ENCODE measurements at regions not wholly inside any gene's neighbourhood (a gene's known extent, or its start where the extent isn't known, plus 50 kb on each side); places are given as distances from the start of the nearest gene placed in this dataset.
A peak's percentile ranks its signal among the peaks of the same experiment; 100 is the strongest.

GRCh38 chr5:159712672-159713071, 203.6 kb upstream of the ADRA1B start:
- no peak for DNase-seq
- Mint-ChIP-seq H3K9me3 (peaks cover 0 to 7% (median 0%) of the 10 kb centered on the region in 7 donors), H3K4me3 (no peak overlapping the region), H3K36me3 (no peaks in the 10 kb centered on the region), H3K27me3 (peaks cover 9% of the 10 kb centered on the region), H3K27ac (no peak overlapping the region), H3K4me1 (no peaks in the 10 kb centered on the region)
- no peak for ATAC-seq (ENCODE audit: low read depth in 2 of 2)
- Histone ChIP-seq H3K27ac (ENCODE audit: insufficient read depth, low read length, poor library complexity, severe bottlenecking) (no peak overlapping the region), H3K4me3 (ENCODE audit: low read depth, low read length) (no peak overlapping the region), H3K27me3 (ENCODE audit: control insufficient read depth, insufficient read depth, low read length) (peaks cover 4% of the 10 kb centered on the region), H3K4me1 (ENCODE audit: control insufficient read depth, insufficient read depth, low read length, poor library complexity, severe bottlenecking) (no peaks in the 10 kb centered on the region), H3K36me3 (ENCODE audit: control insufficient read depth, insufficient read depth, low read length) (no peaks in the 10 kb centered on the region), H3K9me3 (ENCODE audit: control insufficient read depth in 2 of 2, low read length in 2 of 2) (peaks cover 0 to 3% of the 10 kb centered on the region in 2 experiments)

- DNase-seq: no peak
- no peak overlapping the region for H3K4me3 Mint-ChIP-seq
- no peaks in the 10 kb centered on the region for H3K36me3 Mint-ChIP-seq
- Histone ChIP-seq H3K36me3 (ENCODE audit: control insufficient read depth, insufficient read depth, low read length) (no peaks in the 10 kb centered on the region), H3K4me1 (ENCODE audit: control insufficient read depth, insufficient read depth, low read length, poor library complexity, severe bottlenecking) (no peaks in the 10 kb centered on the region), H3K27ac (ENCODE audit: insufficient read depth, low read length, poor library complexity, severe bottlenecking) (no peak overlapping the region), H3K9me3 (ENCODE audit: control insufficient read depth in 2 of 2, low read length in 2 of 2) (no peaks in the 10 kb centered on the region), H3K27me3 (ENCODE audit: control insufficient read depth, insufficient read depth, low read length) (peaks cover 4% of the 10 kb centered on the region), H3K4me3 (ENCODE audit: low read depth, low read length) (no peak overlapping the region)
- peaks cover 0 to 4% (median 0%) of the 10 kb centered on the region in 7 donors for H3K9me3 Mint-ChIP-seq
- peaks cover 9% of the 10 kb centered on the region for H3K27me3 Mint-ChIP-seq
- no peaks in the 10 kb centered on the region for H3K4me1 Mint-ChIP-seq
- ATAC-seq (ENCODE audit: low read depth in 2 of 2): no peak
- H3K27ac Mint-ChIP-seq: no peak overlapping the region
Measured at GRCh38 chr5:159713254-159713653, 203.0 kb upstream of the ADRA1B start.

GRCh38 chr5:159713773-159714172, 202.5 kb upstream of the ADRA1B start:
- DNase-seq (no peak), ATAC-seq (ENCODE audit: low read depth in 2 of 2) (no peak)
- no peaks in the 10 kb centered on the region for H3K4me1 Mint-ChIP-seq
- Histone ChIP-seq H3K36me3 (ENCODE audit: control insufficient read depth, insufficient read depth, low read length) (no peaks in the 10 kb centered on the region), H3K27ac (ENCODE audit: insufficient read depth, low read length, poor library complexity, severe bottlenecking) (no peak overlapping the region), H3K9me3 (ENCODE audit: control insufficient read depth in 2 of 2, low read length in 2 of 2) (no peaks in the 10 kb centered on the region), H3K4me1 (ENCODE audit: control insufficient read depth, insufficient read depth, low read length, poor library complexity, severe bottlenecking) (no peaks in the 10 kb centered on the region), H3K27me3 (ENCODE audit: control insufficient read depth, insufficient read depth, low read length) (peaks cover 4% of the 10 kb centered on the region), H3K4me3 (ENCODE audit: low read depth, low read length) (no peak overlapping the region)
- peaks cover 9% of the 10 kb centered on the region for H3K27me3 Mint-ChIP-seq
- no peak overlapping the region for H3K4me3 Mint-ChIP-seq
- peaks cover 0 to 4% (median 0%) of the 10 kb centered on the region in 7 donors for H3K9me3 Mint-ChIP-seq
- no peak overlapping the region for H3K27ac Mint-ChIP-seq
- H3K36me3 Mint-ChIP-seq: no peaks in the 10 kb centered on the region

- Histone ChIP-seq H3K27ac (ENCODE audit: insufficient read depth, low read length, poor library complexity, severe bottlenecking) (no peak overlapping the region), H3K27me3 (ENCODE audit: control insufficient read depth, insufficient read depth, low read length) (no peaks in the 10 kb centered on the region), H3K4me1 (ENCODE audit: control insufficient read depth, insufficient read depth, low read length, poor library complexity, severe bottlenecking) (no peaks in the 10 kb centered on the region), H3K9me3 (ENCODE audit: control insufficient read depth in 2 of 2, low read length in 2 of 2) (no peaks in the 10 kb centered on the region), H3K36me3 (ENCODE audit: control insufficient read depth, insufficient read depth, low read length) (no peaks in the 10 kb centered on the region), H3K4me3 (ENCODE audit: low read depth, low read length) (no peak overlapping the region)
- ATAC-seq (ENCODE audit: low read depth in 2 of 2) (no peak), DNase-seq (no peak)
- no peaks in the 10 kb centered on the region for H3K27me3 Mint-ChIP-seq
- no peak overlapping the region for H3K4me3 Mint-ChIP-seq
- H3K36me3 Mint-ChIP-seq: no peaks in the 10 kb centered on the region
- H3K9me3 Mint-ChIP-seq: peaks cover 0 to 3% (median 0%) of the 10 kb centered on the region in 7 donors
- no peak overlapping the region for H3K27ac Mint-ChIP-seq
- H3K4me1 Mint-ChIP-seq: no peaks in the 10 kb centered on the region
Measured at GRCh38 chr5:159725475-159725874, 190.8 kb upstream of the ADRA1B start.

- H3K9me3 Mint-ChIP-seq: peaks cover 0 to 4% (median 0%) of the 10 kb centered on the region in 7 donors
- H3K36me3 Mint-ChIP-seq: no peaks in the 10 kb centered on the region
- ATAC-seq (ENCODE audit: low read depth in 2 of 2) (no peak), DNase-seq (no peak)
- Histone ChIP-seq H3K4me1 (ENCODE audit: control insufficient read depth, insufficient read depth, low read length, poor library complexity, severe bottlenecking) (no peaks in the 10 kb centered on the region), H3K27ac (ENCODE audit: insufficient read depth, low read length, poor library complexity, severe bottlenecking) (no peak overlapping the region), H3K27me3 (ENCODE audit: control insufficient read depth, insufficient read depth, low read length) (no peaks in the 10 kb centered on the region), H3K36me3 (ENCODE audit: control insufficient read depth, insufficient read depth, low read length) (no peaks in the 10 kb centered on the region), H3K4me3 (ENCODE audit: low read depth, low read length) (no peak overlapping the region), H3K9me3 (ENCODE audit: control insufficient read depth in 2 of 2, low read length in 2 of 2) (no peaks in the 10 kb centered on the region)
- H3K4me1 Mint-ChIP-seq: no peaks in the 10 kb centered on the region
- H3K27ac Mint-ChIP-seq: no peak overlapping the region
- no peak overlapping the region for H3K4me3 Mint-ChIP-seq
- no peaks in the 10 kb centered on the region for H3K27me3 Mint-ChIP-seq
Measured at GRCh38 chr5:159727167-159727566, 189.1 kb upstream of the ADRA1B start.

- Mint-ChIP-seq H3K4me3 (no peak overlapping the region), H3K27me3 (no peaks in the 10 kb centered on the region), H3K27ac (no peak overlapping the region), H3K36me3 (no peaks in the 10 kb centered on the region), H3K9me3 (peaks cover 0 to 4% (median 0%) of the 10 kb centered on the region in 7 donors), H3K4me1 (no peaks in the 10 kb centered on the region)
- no peaks in the 10 kb centered on the region for H3K36me3 ChIP-seq (ENCODE audit: control insufficient read depth, insufficient read depth, low read length)
- H3K4me3 ChIP-seq (ENCODE audit: low read depth, low read length): no peak overlapping the region
- no peak overlapping the region for H3K27ac ChIP-seq (ENCODE audit: insufficient read depth, low read length, poor library complexity, severe bottlenecking)
- H3K4me1 ChIP-seq (ENCODE audit: control insufficient read depth, insufficient read depth, low read length, poor library complexity, severe bottlenecking): no peaks in the 10 kb centered on the region
- no peaks in the 10 kb centered on the region for H3K27me3 ChIP-seq (ENCODE audit: control insufficient read depth, insufficient read depth, low read length)
- DNase-seq: no peak
- no peak for ATAC-seq (ENCODE audit: low read depth in 2 of 2)
- H3K9me3 ChIP-seq (ENCODE audit: control insufficient read depth in 2 of 2, low read length in 2 of 2): no peaks in the 10 kb centered on the region
Measured at GRCh38 chr5:159730285-159730684, 186.0 kb upstream of the ADRA1B start.

- H3K9me3 Mint-ChIP-seq: peaks cover 0 to 4% (median 0%) of the 10 kb centered on the region in 7 donors
- ATAC-seq (ENCODE audit: low read depth in 2 of 2) (no peak), DNase-seq (peak in 1 of 3 donors; percentile 4)
- H3K4me1 Mint-ChIP-seq: no peaks in the 10 kb centered on the region
- no peaks in the 10 kb centered on the region for H3K9me3 ChIP-seq (ENCODE audit: control insufficient read depth in 2 of 2, low read length in 2 of 2)
- H3K4me1 ChIP-seq (ENCODE audit: control insufficient read depth, insufficient read depth, low read length, poor library complexity, severe bottlenecking): no peaks in the 10 kb centered on the region
- H3K36me3 ChIP-seq (ENCODE audit: control insufficient read depth, insufficient read depth, low read length): no peaks in the 10 kb centered on the region
- H3K36me3 Mint-ChIP-seq: no peaks in the 10 kb centered on the region
- H3K4me3 ChIP-seq (ENCODE audit: low read depth, low read length): no peak overlapping the region
- no peaks in the 10 kb centered on the region for H3K27me3 ChIP-seq (ENCODE audit: control insufficient read depth, insufficient read depth, low read length)
- H3K27ac ChIP-seq (ENCODE audit: insufficient read depth, low read length, poor library complexity, severe bottlenecking): no peak overlapping the region
- H3K4me3 Mint-ChIP-seq: no peak overlapping the region
- no peak overlapping the region for H3K27ac Mint-ChIP-seq
- no peaks in the 10 kb centered on the region for H3K27me3 Mint-ChIP-seq
Measured at GRCh38 chr5:159732220-159732619, 184.1 kb upstream of the ADRA1B start.

- ATAC-seq (ENCODE audit: low read depth in 2 of 2) (no peak), DNase-seq (no peak)
- Histone ChIP-seq H3K4me1 (ENCODE audit: control insufficient read depth, insufficient read depth, low read length, poor library complexity, severe bottlenecking) (no peaks in the 10 kb centered on the region), H3K4me3 (ENCODE audit: low read depth, low read length) (no peak overlapping the region), H3K27ac (ENCODE audit: insufficient read depth, low read length, poor library complexity, severe bottlenecking) (no peak overlapping the region), H3K36me3 (ENCODE audit: control insufficient read depth, insufficient read depth, low read length) (no peaks in the 10 kb centered on the region), H3K9me3 (ENCODE audit: control insufficient read depth in 2 of 2, low read length in 2 of 2) (no peaks in the 10 kb centered on the region), H3K27me3 (ENCODE audit: control insufficient read depth, insufficient read depth, low read length) (no peaks in the 10 kb centered on the region)
- Mint-ChIP-seq H3K36me3 (no peaks in the 10 kb centered on the region), H3K4me1 (no peaks in the 10 kb centered on the region), H3K27me3 (no peaks in the 10 kb centered on the region), H3K27ac (no peak overlapping the region), H3K4me3 (no peak overlapping the region), H3K9me3 (peaks cover 0 to 3% (median 0%) of the 10 kb centered on the region in 7 donors)
Measured at GRCh38 chr5:159734366-159734765, 181.9 kb upstream of the ADRA1B start.

Data from CD4-positive, CD25-positive, alpha-beta regulatory T cell (primary cell).